Natural killer cell treated with Interleukin-12 subunit alpha and Interleukin-12 subunit beta and Interleukin-15 and Interleukin-18, amount 100 ng/mL, for 72 hours (primary cell): ENCODE measurements at regions not wholly inside any gene's neighbourhood (a gene's known extent, or its start where the extent isn't known, plus 50 kb on each side); places are given as distances from the start of the nearest gene placed in this dataset.

Experiments used
- ATAC-seq, 2 donors: fragments of 150-1000 bp; cut with Tn5 transposase in 1 of 2; sonication (Bioruptor Pico), chemical (Tn5 transposase) in 1 of 2; 2 replicates each; pipeline ENCODE4 v1.10.0; 2021
- DNase-seq: peaks from one replicate; pipeline ENCODE4 v3.0.0; 2022; ENCODE audit warnings: low spot score
- H3K27ac Mint-ChIP-seq, 2 donors: 1 replicate in 1 of 2; 2 replicates in 1 of 2; pipeline ENCODE4 v1.8.0; 2022; ENCODE audit warnings: mixed read lengths in 2 of 2, mild to moderate bottlenecking in 1 of 2, moderate library complexity in 1 of 2
- H3K27me3 Mint-ChIP-seq, 2 donors: 1 replicate in 1 of 2; 2 replicates in 1 of 2; pipeline ENCODE4 v1.8.0; 2022; ENCODE audit warnings: mixed read lengths in 2 of 2
- H3K36me3 Mint-ChIP-seq: one replicate; pipeline ENCODE4 v1.8.0; 2022; ENCODE audit warnings: mixed read lengths
- H3K4me1 Mint-ChIP-seq, 2 donors: 1 replicate in 1 of 2; 2 replicates in 1 of 2; pipeline ENCODE4 v1.8.0; 2022; ENCODE audit warnings: low read depth in 2 of 2, mixed read lengths in 2 of 2, mild to moderate bottlenecking in 1 of 2
- H3K4me3 Mint-ChIP-seq: one replicate; pipeline ENCODE4 v1.8.0; 2022; ENCODE audit warnings: mixed read lengths
- H3K9me3 Mint-ChIP-seq: 2 replicates; pipeline ENCODE4 v1.8.0; 2022; ENCODE audit warnings: mixed read lengths

GRCh38 chr3:194246709-194247349, 104.3 kb downstream of the CPN2 start:
- peaks cover 7% of the 10 kb centered on the region in 2 donors for H3K27me3 Mint-ChIP-seq

GRCh38 chr3:194247350-194247740, 103.8 kb downstream of the CPN2 start:
- Mint-ChIP-seq H3K9me3 (no peaks in the 10 kb centered on the region), H3K4me3 (no peak overlapping the region), H3K4me1 (no peaks in the 10 kb centered on the region), H3K27ac (no peak overlapping the region), H3K36me3 (no peaks in the 10 kb centered on the region), H3K27me3 (peaks cover 4 to 7% of the 10 kb centered on the region in 2 donors)
- DNase-seq (no peak), ATAC-seq (no peak)

More at GRCh38 chr3:194246709-194247349, 104.3 kb downstream of the CPN2 start:
- ATAC-seq (no peak), DNase-seq (no peak)
- no peak overlapping the region for H3K4me3 Mint-ChIP-seq
- H3K36me3 Mint-ChIP-seq, result no peaks in the 10 kb centered on the region
- H3K27ac Mint-ChIP-seq, result no peak overlapping the region
- H3K4me1 Mint-ChIP-seq, result no peaks in the 10 kb centered on the region
- no peaks in the 10 kb centered on the region for H3K9me3 Mint-ChIP-seq

- Mint-ChIP-seq H3K4me1 (peaks cover 5 to 8% of the 10 kb centered on the region in 2 donors), H3K9me3 (no peaks in the 10 kb centered on the region), H3K27me3 (peaks cover 0 to 7% of the 10 kb centered on the region in 2 donors), H3K36me3 (no peaks in the 10 kb centered on the region), H3K27ac (no peak overlapping the region), H3K4me3 (no peak overlapping the region)
- ATAC-seq (no peak), DNase-seq (no peak)
These were observed 101.6 kb downstream of the CPN2 start for GRCh38 chr3:194249323-194250097.

GRCh38 chr3:194250098-194251002, 100.8 kb downstream of the CPN2 start:
- Mint-ChIP-seq H3K4me1 (peaks cover 8 to 9% of the 10 kb centered on the region in 2 donors), H3K27ac (no peak overlapping the region), H3K9me3 (no peaks in the 10 kb centered on the region), H3K27me3 (peaks cover 0 to 7% of the 10 kb centered on the region in 2 donors), H3K36me3 (no peaks in the 10 kb centered on the region), H3K4me3 (no peak overlapping the region)
- no peak for DNase-seq
- no peak for ATAC-seq

GRCh38 chr3:194251007-194251406, 100.1 kb downstream of the CPN2 start:
- Mint-ChIP-seq H3K9me3 (no peaks in the 10 kb centered on the region), H3K27me3 (peaks cover 0 to 7% of the 10 kb centered on the region in 2 donors), H3K4me3 (no peak overlapping the region), H3K36me3 (no peaks in the 10 kb centered on the region), H3K27ac (no peak overlapping the region), H3K4me1 (peaks cover 15% of the 10 kb centered on the region in 2 donors)
- ATAC-seq, result no peak
- no peak for DNase-seq

GRCh38 chr3:194251461-194251860, 99.7 kb downstream of the CPN2 start:
- Mint-ChIP-seq H3K36me3 (no peaks in the 10 kb centered on the region), H3K9me3 (no peaks in the 10 kb centered on the region), H3K4me1 (peaks cover 17 to 18% of the 10 kb centered on the region in 2 donors), H3K4me3 (no peak overlapping the region), H3K27ac (no peak overlapping the region), H3K27me3 (peaks cover 0 to 7% of the 10 kb centered on the region in 2 donors)
- ATAC-seq (no peak), DNase-seq (no peak)

GRCh38 chr3:194251891-194252560, 99.1 kb downstream of the CPN2 start:
- ATAC-seq, result no peak
- peak overlapping the region in 1 of 2 donors; percentile 11 for H3K27ac Mint-ChIP-seq
- no peak overlapping the region for H3K4me3 Mint-ChIP-seq

GRCh38 chr3:194253270-194253669, 97.9 kb downstream of the CPN2 start:
- no peaks in the 10 kb centered on the region for H3K36me3 Mint-ChIP-seq
- H3K27me3 Mint-ChIP-seq, result peaks cover 0 to 7% of the 10 kb centered on the region in 2 donors
- no peak for ATAC-seq
- no peak overlapping the region for H3K4me3 Mint-ChIP-seq
- H3K9me3 Mint-ChIP-seq, result no peaks in the 10 kb centered on the region
- DNase-seq, result no peak
- peak overlapping the region in 1 of 2 donors; percentile 47 for H3K27ac Mint-ChIP-seq
- H3K4me1 Mint-ChIP-seq, result peaks cover 17 to 18% of the 10 kb centered on the region in 2 donors

More at GRCh38 chr3:194251891-194252560, 99.1 kb downstream of the CPN2 start:
- no peaks in the 10 kb centered on the region for H3K36me3 Mint-ChIP-seq
- H3K9me3 Mint-ChIP-seq, result no peaks in the 10 kb centered on the region
- DNase-seq, result no peak
- H3K4me1 Mint-ChIP-seq, result peaks cover 17 to 18% of the 10 kb centered on the region in 2 donors
- H3K27me3 Mint-ChIP-seq, result peaks cover 0 to 7% of the 10 kb centered on the region in 2 donors

- Mint-ChIP-seq H3K36me3 (no peaks in the 10 kb centered on the region), H3K4me1 (peaks cover 17 to 18% of the 10 kb centered on the region in 2 donors), H3K27ac (peak overlapping the region in 1 of 2 donors; percentile 47), H3K27me3 (peaks cover 0 to 7% of the 10 kb centered on the region in 2 donors), H3K9me3 (no peaks in the 10 kb centered on the region), H3K4me3 (no peak overlapping the region)
- ATAC-seq (no peak), DNase-seq (no peak)
These were observed 97.1 kb downstream of the CPN2 start for GRCh38 chr3:194254040-194254439.

- ATAC-seq (peak; percentile 80 to 82), DNase-seq (no peak)
- H3K9me3 Mint-ChIP-seq, result no peaks in the 10 kb centered on the region
- peaks cover 17 to 18% of the 10 kb centered on the region in 2 donors for H3K4me1 Mint-ChIP-seq
- no peaks in the 10 kb centered on the region for H3K36me3 Mint-ChIP-seq
- peaks cover 0 to 7% of the 10 kb centered on the region in 2 donors for H3K27me3 Mint-ChIP-seq
- peak overlapping the region; percentile 60 for H3K4me3 Mint-ChIP-seq
- H3K27ac Mint-ChIP-seq, result peak overlapping the region; percentile 60 to 80
These were observed 95.7 kb downstream of the CPN2 start for GRCh38 chr3:194255252-194256039.

- H3K4me1 Mint-ChIP-seq, result peaks cover 17 to 18% of the 10 kb centered on the region in 2 donors
- no peaks in the 10 kb centered on the region for H3K9me3 Mint-ChIP-seq
- peaks cover 0 to 1% of the 10 kb centered on the region in 2 donors for H3K27me3 Mint-ChIP-seq
- no peak overlapping the region for H3K4me3 Mint-ChIP-seq
- H3K27ac Mint-ChIP-seq, result peak overlapping the region; percentile 60 to 80
- DNase-seq, result no peak
- ATAC-seq, result no peak
- no peaks in the 10 kb centered on the region for H3K36me3 Mint-ChIP-seq
These were observed 94.8 kb downstream of the CPN2 start for GRCh38 chr3:194256040-194256945.

GRCh38 chr3:194257151-194257621, 93.9 kb downstream of the CPN2 start:
- H3K4me1 Mint-ChIP-seq, result peaks cover 17 to 18% of the 10 kb centered on the region in 2 donors
- H3K27me3 Mint-ChIP-seq, result no peaks in the 10 kb centered on the region
- DNase-seq (no peak), ATAC-seq (no peak)
- no peaks in the 10 kb centered on the region for H3K36me3 Mint-ChIP-seq
- H3K27ac Mint-ChIP-seq, result no peak overlapping the region
- H3K4me3 Mint-ChIP-seq, result no peak overlapping the region
- H3K9me3 Mint-ChIP-seq, result no peaks in the 10 kb centered on the region
